ENCODE measurements at regions not wholly inside any gene's neighbourhood (a gene's known extent, or its start where the extent isn't known, plus 50 kb on each side); places are given as distances from the start of the nearest gene placed in this dataset.

GRCh38 chr2:160731415-160731814 lies 237.8 kb upstream of the RBMS1 start:
- Mint-ChIP-seq H3K9me3 (no peaks in the 10 kb centered on the region), H3K36me3 (ENCODE audit: low read depth) (no peaks in the 10 kb centered on the region), H3K27me3 (ENCODE audit: low read depth) (no peaks in the 10 kb centered on the region), H3K27ac (no peak overlapping the region), H3K4me3 (no peak overlapping the region), H3K4me1 (ENCODE audit: low read depth) (no peaks in the 10 kb centered on the region)
- CTCF ChIA-PET = no interaction called here
- intact Hi-C loops (cut with micrococcal nuclease) = no loop called here
- no peak for DNase-seq

- no peak overlapping the region for H3K4me3 Mint-ChIP-seq
- CTCF ChIA-PET = no interaction called here
- H3K36me3 Mint-ChIP-seq (ENCODE audit: low read depth) = no peaks in the 10 kb centered on the region
- H3K27me3 Mint-ChIP-seq (ENCODE audit: low read depth) = no peaks in the 10 kb centered on the region
- intact Hi-C loops (cut with micrococcal nuclease) = no loop called here
- no peaks in the 10 kb centered on the region for H3K9me3 Mint-ChIP-seq
- H3K27ac Mint-ChIP-seq = no peak overlapping the region
- DNase-seq = no peak
- H3K4me1 Mint-ChIP-seq (ENCODE audit: low read depth) = no peaks in the 10 kb centered on the region
Observed at GRCh38 chr2:160731856-160732255, 238.2 kb upstream of the RBMS1 start.

- Mint-ChIP-seq H3K4me1 (ENCODE audit: low read depth) (no peaks in the 10 kb centered on the region), H3K9me3 (no peaks in the 10 kb centered on the region)
- no peak for DNase-seq
Observed at GRCh38 chr2:160735696-160736095, 242.1 kb upstream of the RBMS1 start.

GRCh38 chr2:160736148-160737028 lies 242.8 kb upstream of the RBMS1 start:
- Mint-ChIP-seq H3K4me1 (ENCODE audit: low read depth) (no peaks in the 10 kb centered on the region), H3K27me3 (ENCODE audit: low read depth) (no peaks in the 10 kb centered on the region), H3K9me3 (no peaks in the 10 kb centered on the region), H3K27ac (no peak overlapping the region), H3K4me3 (no peak overlapping the region), H3K36me3 (ENCODE audit: low read depth) (no peaks in the 10 kb centered on the region)
- CTCF ChIA-PET = no interaction called here
- intact Hi-C loops (cut with micrococcal nuclease) = no loop called here
- no peak for DNase-seq

More at GRCh38 chr2:160735696-160736095, 242.1 kb upstream of the RBMS1 start:
- Mint-ChIP-seq H3K27me3 (ENCODE audit: low read depth) (no peaks in the 10 kb centered on the region), H3K36me3 (ENCODE audit: low read depth) (no peaks in the 10 kb centered on the region), H3K27ac (no peak overlapping the region), H3K4me3 (no peak overlapping the region)
- intact Hi-C loops (cut with micrococcal nuclease) = no loop called here
- CTCF ChIA-PET = no interaction called here

- no peak for DNase-seq
- CTCF ChIA-PET = no interaction called here
- Mint-ChIP-seq H3K4me1 (ENCODE audit: low read depth) (peaks cover 2% of the 10 kb centered on the region), H3K27me3 (ENCODE audit: low read depth) (no peaks in the 10 kb centered on the region), H3K9me3 (no peaks in the 10 kb centered on the region), H3K27ac (no peak overlapping the region), H3K4me3 (no peak overlapping the region), H3K36me3 (ENCODE audit: low read depth) (no peaks in the 10 kb centered on the region)
- intact Hi-C loops (cut with micrococcal nuclease) = no loop called here
Observed at GRCh38 chr2:160737247-160737646, 243.6 kb upstream of the RBMS1 start.

GRCh38 chr2:160741271-160741670 lies 247.7 kb upstream of the RBMS1 start:
- CTCF ChIA-PET = interaction anchor here (0.6 kb wide), 1 partner anchor 547 kb away, joined by 3 read pairs; no protein-coding TSS in a partner anchor
- no peak overlapping the region for H3K27ac Mint-ChIP-seq
- H3K4me1 Mint-ChIP-seq (ENCODE audit: low read depth) = peaks cover 2% of the 10 kb centered on the region
- no peaks in the 10 kb centered on the region for H3K36me3 Mint-ChIP-seq (ENCODE audit: low read depth)
- no peak for DNase-seq
- no peaks in the 10 kb centered on the region for H3K27me3 Mint-ChIP-seq (ENCODE audit: low read depth)
- H3K4me3 Mint-ChIP-seq = no peak overlapping the region
- intact Hi-C loops (cut with micrococcal nuclease) = no loop called here
- H3K9me3 Mint-ChIP-seq = no peaks in the 10 kb centered on the region

GRCh38 chr2:160741815-160742214 lies 248.2 kb upstream of the RBMS1 start:
- Mint-ChIP-seq H3K4me1 (ENCODE audit: low read depth) (peaks cover 2% of the 10 kb centered on the region), H3K27ac (no peak overlapping the region), H3K27me3 (ENCODE audit: low read depth) (no peaks in the 10 kb centered on the region), H3K4me3 (no peak overlapping the region), H3K36me3 (ENCODE audit: low read depth) (no peaks in the 10 kb centered on the region), H3K9me3 (no peaks in the 10 kb centered on the region)
- no peak for DNase-seq
- CTCF ChIA-PET = interaction anchor here (0.6 kb wide), 1 partner anchor 547 kb away, joined by 3 read pairs; no protein-coding TSS in a partner anchor
- intact Hi-C loops (cut with micrococcal nuclease) = no loop called here

- Mint-ChIP-seq H3K4me1 (ENCODE audit: low read depth) (peaks cover 2% of the 10 kb centered on the region), H3K36me3 (ENCODE audit: low read depth) (no peaks in the 10 kb centered on the region), H3K4me3 (no peak overlapping the region), H3K27me3 (ENCODE audit: low read depth) (no peaks in the 10 kb centered on the region), H3K9me3 (no peaks in the 10 kb centered on the region), H3K27ac (no peak overlapping the region)
- DNase-seq = no peak
- CTCF ChIA-PET = no interaction called here
- intact Hi-C loops (cut with micrococcal nuclease) = no loop called here
Observed at GRCh38 chr2:160742667-160743066, 249.1 kb upstream of the RBMS1 start.

- Mint-ChIP-seq H3K36me3 (ENCODE audit: low read depth) (no peaks in the 10 kb centered on the region), H3K9me3 (no peaks in the 10 kb centered on the region), H3K27me3 (ENCODE audit: low read depth) (no peaks in the 10 kb centered on the region), H3K4me1 (ENCODE audit: low read depth) (peaks cover 2% of the 10 kb centered on the region), H3K4me3 (no peak overlapping the region), H3K27ac (no peak overlapping the region)
- CTCF ChIA-PET = no interaction called here
- intact Hi-C loops (cut with micrococcal nuclease) = no loop called here
- DNase-seq = no peak
Observed at GRCh38 chr2:160747501-160748170, 254.0 kb upstream of the RBMS1 start.

GRCh38 chr2:160751021-160751420 lies 257.4 kb upstream of the RBMS1 start:
- intact Hi-C loops (cut with micrococcal nuclease) = no loop called here
- Mint-ChIP-seq H3K9me3 (peaks cover 11% of the 10 kb centered on the region), H3K27me3 (ENCODE audit: low read depth) (no peaks in the 10 kb centered on the region), H3K27ac (no peak overlapping the region), H3K4me1 (ENCODE audit: low read depth) (peaks cover 2% of the 10 kb centered on the region), H3K36me3 (ENCODE audit: low read depth) (peaks cover 2% of the 10 kb centered on the region), H3K4me3 (no peak overlapping the region)
- DNase-seq = no peak
- CTCF ChIA-PET = no interaction called here

GRCh38 chr2:160752475-160753330 lies 259.1 kb upstream of the RBMS1 start:
- CTCF ChIA-PET = no interaction called here
- no peaks in the 10 kb centered on the region for H3K27me3 Mint-ChIP-seq (ENCODE audit: low read depth)
- peaks cover 2% of the 10 kb centered on the region for H3K36me3 Mint-ChIP-seq (ENCODE audit: low read depth)
- peaks cover 11% of the 10 kb centered on the region for H3K9me3 Mint-ChIP-seq
- DNase-seq = no peak
- intact Hi-C loops (cut with micrococcal nuclease) = no loop called here
- no peak overlapping the region for H3K4me3 Mint-ChIP-seq
- peaks cover 2% of the 10 kb centered on the region for H3K4me1 Mint-ChIP-seq (ENCODE audit: low read depth)
- no peak overlapping the region for H3K27ac Mint-ChIP-seq

GRCh38 chr2:160753331-160753654 lies 259.7 kb upstream of the RBMS1 start:
- H3K27ac Mint-ChIP-seq = no peak overlapping the region

More at GRCh38 chr2:160753331-160753654, 259.7 kb upstream of the RBMS1 start:
- H3K4me1 Mint-ChIP-seq (ENCODE audit: low read depth) = peaks cover 2% of the 10 kb centered on the region
- no peak for DNase-seq
- CTCF ChIA-PET = no interaction called here
- H3K27me3 Mint-ChIP-seq (ENCODE audit: low read depth) = no peaks in the 10 kb centered on the region
- intact Hi-C loops (cut with micrococcal nuclease) = no loop called here
- no peak overlapping the region for H3K4me3 Mint-ChIP-seq
- H3K36me3 Mint-ChIP-seq (ENCODE audit: low read depth) = peaks cover 2% of the 10 kb centered on the region
- H3K9me3 Mint-ChIP-seq = peaks cover 11% of the 10 kb centered on the region
